Erythroblast (primary cell): ENCODE measurements at regions not wholly inside any gene's neighbourhood (a gene's known extent, or its start where the extent isn't known, plus 50 kb on each side); places are given as distances from the start of the nearest gene placed in this dataset.

Experiments
- GATA1 ChIP-seq: IDR thresholded peaks from 2 replicates; pipeline ENCODE4 v1.6.1; 2011; ENCODE audit warnings: low read depth, mild to moderate bottlenecking, control low read depth, low read length, moderate library complexity
- POLR2A ChIP-seq: IDR thresholded peaks from 2 replicates; pipeline ENCODE4 v1.6.1; 2011; ENCODE audit warnings: mild to moderate bottlenecking, low read length

- no peak for TF ChIP-seq POLR2A
- TF ChIP-seq GATA1: no peak
These were observed 1122.3 kb downstream of the EPHA7 start for GRCh38 chr6:92297101-92297500.
